Gastroesophageal sphincter (tissue), 4 donors: ENCODE measurements at regions not wholly inside any gene's neighbourhood (a gene's known extent, or its start where the extent isn't known, plus 50 kb on each side); places are given as distances from the start of the nearest gene placed in this dataset.

ENCODE experiments used
- ATAC-seq: fragments of 150-250 bp; one replicate; pipeline ENCODE4 v1.9.1; 2016; ENCODE audit warnings: mild to moderate bottlenecking, moderate library complexity
- H3K27ac ChIP-seq, 4 donors: fragments of 200-600 bp; sonication (generic) in 3 of 4; 1 replicate in 3 of 4; 2 replicates in 1 of 4; pipeline ENCODE4 v1.5.1; 2016 to 2019
- H3K27me3 ChIP-seq: fragments of 200-600 bp; sonication (generic); one replicate; pipeline ENCODE4 v1.5.1; 2019
- H3K36me3 ChIP-seq, 2 donors: fragments of 200-600 bp; sonication (generic); one replicate each; pipeline ENCODE4 v1.5.1; 2019; ENCODE audit warnings: control low read depth in 1 of 2
- H3K4me1 ChIP-seq, 3 donors: fragments of 200-600 bp; sonication (generic); 1 replicate in 2 of 3; 2 replicates in 1 of 3; pipeline ENCODE4 v1.5.1; 2016 to 2019; ENCODE audit warnings: control low read depth in 2 of 3
- H3K4me3 ChIP-seq, 2 donors: fragments of 200-600 bp; sonication (generic); one replicate each; pipeline ENCODE4 v1.5.1; 2019; ENCODE audit warnings: mild to moderate bottlenecking in 1 of 2, moderate library complexity in 1 of 2
- H3K9me3 ChIP-seq, 3 donors: fragments of 200-600 bp; sonication (generic); one replicate each; pipeline ENCODE4 v1.5.1; 2017 to 2019; ENCODE audit warnings: control low read depth in 2 of 3
- EP300 ChIP-seq: sonication (generic); formaldehyde crosslinking; IDR thresholded peaks from one replicate; pipeline ENCODE4 v1.6.1; 2017; ENCODE audit warnings: antibody characterized with exemption, mild to moderate bottlenecking
- POLR2A ChIP-seq, 2 donors: fragments of 450-650 bp; IDR thresholded peaks; one replicate each; pipeline ENCODE4 v1.6.1; 2017; ENCODE audit warnings: antibody characterized with exemption in 2 of 2, mild to moderate bottlenecking in 2 of 2, moderate library complexity in 1 of 2
- POLR2AphosphoS5 ChIP-seq: sonication (generic); formaldehyde crosslinking; IDR thresholded peaks from one replicate; pipeline ENCODE4 v1.6.1; 2017; ENCODE audit warnings: antibody characterized with exemption
- WGBS, 2 donors: methylation state at CpG; one replicate each; pipeline ENCODE4 v1.1.5; 2018; ENCODE audit warnings: low coverage in 1 of 2; 5-methylcytosine and 5-hydroxymethylcytosine counted together
- TF ChIP-seq, protein P1 (sequence below), 4 experiments: fragments of 200-600 bp in 2 of 4; fragments of 450-650 bp in 2 of 4; sonication (generic) in 1 of 4; IDR thresholded peaks; one replicate each; pipeline ENCODE4 v1.5.1; 2017 to 2019; ENCODE audit warnings: antibody characterized with exemption in 4 of 4, mild to moderate bottlenecking in 2 of 4, moderate library complexity in 2 of 4

DNA sequence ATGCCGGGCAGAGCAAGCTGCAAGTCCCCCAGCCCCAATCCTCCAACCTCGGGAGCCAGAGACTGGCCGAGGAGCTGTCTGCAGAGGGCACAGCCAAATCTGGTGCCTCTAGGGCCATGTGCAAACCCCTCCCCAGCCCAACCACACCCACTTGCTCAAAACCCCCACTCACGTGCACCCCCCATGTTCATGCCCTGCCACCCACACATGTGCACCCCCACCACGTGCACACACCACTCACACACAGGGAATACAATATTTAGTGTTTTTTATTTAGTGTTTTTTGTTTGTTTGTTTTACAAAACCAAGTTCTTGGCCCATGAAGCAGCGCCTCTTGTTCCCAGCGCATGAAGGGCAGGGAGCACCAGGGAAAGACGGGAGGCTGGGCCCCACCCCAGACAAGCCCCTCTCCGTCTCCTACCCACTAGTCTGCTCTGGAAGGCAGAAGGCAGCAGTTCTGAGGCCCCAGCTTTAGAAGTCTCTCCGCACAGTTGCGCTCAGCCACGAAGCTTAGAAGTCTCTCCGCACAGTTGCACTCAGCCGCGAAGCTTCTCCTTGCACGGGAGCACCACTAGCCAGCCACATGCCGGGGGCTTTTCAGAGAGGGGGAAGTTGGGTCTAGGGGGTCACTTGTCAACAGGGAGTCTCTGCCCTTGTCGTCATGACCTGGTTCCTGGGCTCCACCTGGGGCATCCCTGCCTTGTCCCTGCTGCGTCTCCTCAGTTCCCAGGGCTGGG is 276.1 kb upstream of the HDAC4 start:
- Histone ChIP-seq H3K9me3 (no peaks in the 10 kb centered on the region), H3K27ac (no peak overlapping the region), H3K4me1 (no peaks in the 10 kb centered on the region), H3K4me3 (no peak overlapping the region), H3K36me3 (no peaks in the 10 kb centered on the region), H3K27me3 (no peaks in the 10 kb centered on the region)
- 84 to 100% methylated on average over 1 to 6 of the region's 19 CpGs for WGBS, 2 donors
- TF ChIP-seq POLR2AphosphoS5, result no peak
- TF ChIP-seq EP300, result no peak
- no peak for TF ChIP-seq POLR2A (IDR thresholded peaks at IDR 0.05)
- TF ChIP-seq, protein P1, sequence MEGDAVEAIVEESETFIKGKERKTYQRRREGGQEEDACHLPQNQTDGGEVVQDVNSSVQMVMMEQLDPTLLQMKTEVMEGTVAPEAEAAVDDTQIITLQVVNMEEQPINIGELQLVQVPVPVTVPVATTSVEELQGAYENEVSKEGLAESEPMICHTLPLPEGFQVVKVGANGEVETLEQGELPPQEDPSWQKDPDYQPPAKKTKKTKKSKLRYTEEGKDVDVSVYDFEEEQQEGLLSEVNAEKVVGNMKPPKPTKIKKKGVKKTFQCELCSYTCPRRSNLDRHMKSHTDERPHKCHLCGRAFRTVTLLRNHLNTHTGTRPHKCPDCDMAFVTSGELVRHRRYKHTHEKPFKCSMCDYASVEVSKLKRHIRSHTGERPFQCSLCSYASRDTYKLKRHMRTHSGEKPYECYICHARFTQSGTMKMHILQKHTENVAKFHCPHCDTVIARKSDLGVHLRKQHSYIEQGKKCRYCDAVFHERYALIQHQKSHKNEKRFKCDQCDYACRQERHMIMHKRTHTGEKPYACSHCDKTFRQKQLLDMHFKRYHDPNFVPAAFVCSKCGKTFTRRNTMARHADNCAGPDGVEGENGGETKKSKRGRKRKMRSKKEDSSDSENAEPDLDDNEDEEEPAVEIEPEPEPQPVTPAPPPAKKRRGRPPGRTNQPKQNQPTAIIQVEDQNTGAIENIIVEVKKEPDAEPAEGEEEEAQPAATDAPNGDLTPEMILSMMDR (IDR thresholded peaks at IDR 0.05), result no peak
- ATAC-seq, result no peak

DNA sequence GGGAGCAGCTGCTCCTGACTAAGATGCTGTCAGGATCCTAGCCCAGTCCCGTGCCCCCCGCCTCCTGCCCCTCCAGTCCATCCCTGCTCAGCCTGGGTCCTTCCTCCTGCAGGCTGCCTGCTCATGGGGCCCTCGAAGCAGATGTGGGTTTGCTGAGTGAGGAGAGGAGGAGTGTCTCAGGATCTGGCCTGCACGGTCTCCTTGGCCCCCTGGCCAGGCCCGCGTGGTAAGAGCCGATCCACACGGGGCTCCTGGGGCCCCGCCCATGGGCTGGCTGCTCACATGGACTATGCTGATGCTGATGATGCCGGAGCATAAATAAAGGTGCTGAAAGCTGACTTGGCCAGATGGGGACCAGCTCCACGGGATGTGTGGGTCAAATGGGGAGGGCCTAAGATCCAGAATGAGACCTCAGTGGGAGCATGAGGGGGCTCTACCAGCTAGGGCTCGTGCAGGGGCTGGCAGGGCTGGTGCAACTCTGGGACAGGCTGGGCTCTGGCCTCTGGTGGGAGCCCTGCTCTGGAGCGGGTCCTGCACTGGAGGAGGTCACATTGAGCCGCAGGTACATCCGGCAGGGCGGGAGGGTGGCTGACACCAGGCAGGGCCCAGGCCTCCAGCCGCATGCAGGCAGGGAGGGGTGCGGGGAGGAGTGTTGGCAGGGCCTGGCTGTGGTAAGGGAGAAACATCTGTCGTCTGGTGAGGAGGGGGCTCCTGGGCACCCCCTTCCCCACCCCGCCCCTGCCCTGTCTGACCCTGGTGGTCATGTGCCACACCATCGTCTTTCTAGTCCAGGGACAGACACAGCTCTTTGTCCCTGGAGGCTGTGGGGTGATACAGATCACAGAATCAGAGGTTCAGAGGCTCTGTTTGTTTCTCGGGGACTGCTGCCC is 275.3 kb upstream of the HDAC4 start:
- no peak for TF ChIP-seq POLR2AphosphoS5
- TF ChIP-seq, protein P1 (IDR thresholded peaks at IDR 0.05), result no peak
- TF ChIP-seq POLR2A (IDR thresholded peaks at IDR 0.05), result no peak
- no peak for TF ChIP-seq EP300
- no peak for ATAC-seq
- Histone ChIP-seq H3K27me3 (no peaks in the 10 kb centered on the region), H3K27ac (no peak overlapping the region), H3K9me3 (no peaks in the 10 kb centered on the region), H3K4me3 (no peak overlapping the region), H3K4me1 (no peaks in the 10 kb centered on the region), H3K36me3 (no peaks in the 10 kb centered on the region)
- WGBS, 2 donors, result 93 to 95% methylated on average over 3 to 4 of the region's 22 CpGs

- TF ChIP-seq, protein P1 (IDR thresholded peaks at IDR 0.05), result no peak
- TF ChIP-seq EP300, result no peak
- TF ChIP-seq POLR2A (IDR thresholded peaks at IDR 0.05), result no peak
- no peak for TF ChIP-seq POLR2AphosphoS5
- Histone ChIP-seq H3K4me3 (no peak overlapping the region), H3K27ac (no peak overlapping the region), H3K36me3 (no peaks in the 10 kb centered on the region), H3K4me1 (no peaks in the 10 kb centered on the region), H3K27me3 (no peaks in the 10 kb centered on the region), H3K9me3 (no peaks in the 10 kb centered on the region)
- 79% methylated on average over 7 of the region's 17 CpGs; no CpG with 5 or more reads in 1 of the 2 donors for WGBS, 2 donors
- no peak for ATAC-seq
These were observed 274.4 kb upstream of the HDAC4 start for GRCh38 chr2:239674981-239675825.

- Histone ChIP-seq H3K4me3 (no peak overlapping the region), H3K27ac (no peak overlapping the region), H3K27me3 (no peaks in the 10 kb centered on the region), H3K4me1 (no peaks in the 10 kb centered on the region), H3K9me3 (no peaks in the 10 kb centered on the region), H3K36me3 (no peaks in the 10 kb centered on the region)
- no peak for ATAC-seq
- WGBS, 2 donors, result 100% methylated on average over 1 of the region's 17 CpGs; no CpG with 5 or more reads in 1 of the 2 donors
- TF ChIP-seq POLR2AphosphoS5, result no peak
- TF ChIP-seq, protein P1 (IDR thresholded peaks at IDR 0.05), result no peak
These were observed 273.5 kb upstream of the HDAC4 start for GRCh38 chr2:239674101-239674980.
